ENCODE measurements at regions not wholly inside any gene's neighbourhood (a gene's known extent, or its start where the extent isn't known, plus 50 kb on each side); places are given as distances from the start of the nearest gene placed in this dataset.

DNA sequence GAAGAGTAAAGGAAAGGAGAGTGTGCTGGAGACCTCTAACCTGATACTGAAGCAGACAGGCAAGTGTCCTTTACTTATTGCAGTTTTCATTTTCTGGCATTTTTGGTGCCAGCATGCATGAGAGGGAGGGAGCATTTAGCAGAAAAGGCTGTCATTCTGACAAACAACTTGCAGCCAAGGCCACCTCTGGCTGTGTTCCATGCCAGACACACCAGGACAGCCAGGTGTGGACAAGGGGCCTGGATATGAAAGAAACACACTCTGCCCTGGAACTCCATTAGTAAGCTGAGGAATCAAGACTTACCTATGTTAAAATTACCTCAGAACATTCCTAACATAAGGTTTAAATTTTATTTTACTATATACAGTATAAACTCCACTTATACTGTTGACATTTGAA is 365.4 kb upstream of the CAMK1G start:
- Mint-ChIP-seq H3K36me3 (ENCODE audit: low read depth) (no peaks in the 10 kb centered on the region), H3K27me3 (ENCODE audit: low read depth) (peaks cover 31% of the 10 kb centered on the region), H3K9me3 (ENCODE audit: low read depth) (peaks cover 3% of the 10 kb centered on the region), H3K27ac (ENCODE audit: unreplicated experiment) (no peak overlapping the region), H3K4me3 (ENCODE audit: unreplicated experiment) (no peak overlapping the region), H3K4me1 (ENCODE audit: low read depth) (peaks cover 7% of the 10 kb centered on the region)
- TF ChIP-seq CTCF (IDR thresholded peaks at IDR 0.05), result no peak
- no peak for DNase-seq (ENCODE audit: low spot score)

GRCh38 chr1:209218981-209219380 is 364.5 kb upstream of the CAMK1G start:
- DNase-seq (ENCODE audit: low spot score), result no peak
- Mint-ChIP-seq H3K27ac (ENCODE audit: unreplicated experiment) (no peak overlapping the region), H3K4me3 (ENCODE audit: unreplicated experiment) (no peak overlapping the region), H3K36me3 (ENCODE audit: low read depth) (no peaks in the 10 kb centered on the region), H3K9me3 (ENCODE audit: low read depth) (peaks cover 3% of the 10 kb centered on the region), H3K4me1 (ENCODE audit: low read depth) (peaks cover 7% of the 10 kb centered on the region), H3K27me3 (ENCODE audit: low read depth) (peaks cover 28% of the 10 kb centered on the region)
- TF ChIP-seq CTCF (IDR thresholded peaks at IDR 0.05), result no peak

GRCh38 chr1:209219791-209220524 is 363.6 kb upstream of the CAMK1G start:
- no peak for TF ChIP-seq CTCF (IDR thresholded peaks at IDR 0.05)
- peaks cover 3% of the 10 kb centered on the region for H3K9me3 Mint-ChIP-seq (ENCODE audit: low read depth)
- DNase-seq (ENCODE audit: low spot score), result no peak
- H3K4me3 Mint-ChIP-seq (ENCODE audit: unreplicated experiment), result no peak overlapping the region
- peaks cover 31% of the 10 kb centered on the region for H3K27me3 Mint-ChIP-seq (ENCODE audit: low read depth)
- no peaks in the 10 kb centered on the region for H3K36me3 Mint-ChIP-seq (ENCODE audit: low read depth)
- no peak overlapping the region for H3K27ac Mint-ChIP-seq (ENCODE audit: unreplicated experiment)
- peaks cover 7% of the 10 kb centered on the region for H3K4me1 Mint-ChIP-seq (ENCODE audit: low read depth)

DNA sequence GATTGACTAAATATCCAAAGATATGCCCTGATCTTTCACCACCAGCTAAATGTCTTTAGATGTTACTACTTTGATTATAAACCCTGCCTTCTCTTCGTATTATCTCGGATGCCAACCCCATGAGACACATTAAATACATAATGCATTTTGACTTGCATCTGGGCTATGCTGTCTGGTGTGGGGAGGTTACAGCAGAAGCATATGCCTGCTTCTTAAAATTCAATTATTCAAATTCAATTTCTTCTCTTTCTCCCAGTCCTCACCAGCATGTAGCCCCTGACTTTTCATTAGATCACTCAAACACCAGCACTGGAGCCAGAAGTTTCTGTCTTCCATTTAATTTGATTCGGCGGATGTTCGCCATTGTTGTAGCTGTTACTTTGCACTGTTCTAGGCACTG is 360.7 kb upstream of the CAMK1G start:
- no peak for DNase-seq (ENCODE audit: low spot score)
- TF ChIP-seq CTCF (IDR thresholded peaks at IDR 0.05), result no peak
- no peak overlapping the region for H3K27ac Mint-ChIP-seq (ENCODE audit: unreplicated experiment)
- H3K4me1 Mint-ChIP-seq (ENCODE audit: low read depth), result peaks cover 7% of the 10 kb centered on the region
- H3K36me3 Mint-ChIP-seq (ENCODE audit: low read depth), result no peaks in the 10 kb centered on the region
- no peaks in the 10 kb centered on the region for H3K9me3 Mint-ChIP-seq (ENCODE audit: low read depth)
- H3K27me3 Mint-ChIP-seq (ENCODE audit: low read depth), result peaks cover 24% of the 10 kb centered on the region
- H3K4me3 Mint-ChIP-seq (ENCODE audit: unreplicated experiment), result no peak overlapping the region

DNA sequence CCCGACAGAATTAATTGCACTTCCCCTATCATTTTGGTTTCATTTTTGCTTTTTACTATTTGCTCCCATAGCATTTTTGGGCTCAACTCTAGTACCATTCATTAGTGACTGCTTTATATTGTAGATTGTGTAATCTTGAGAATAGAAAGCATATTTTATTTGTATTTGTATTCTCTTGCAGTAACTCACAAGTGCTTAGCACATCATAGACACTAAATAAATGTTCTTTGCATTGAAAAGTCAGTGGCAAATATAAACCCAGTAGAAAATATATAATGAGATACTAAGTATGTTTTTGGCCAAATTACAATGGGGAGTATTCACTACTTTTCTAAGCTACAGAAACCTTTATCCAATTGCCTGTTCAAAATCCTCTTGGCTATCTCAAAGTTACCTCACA is 359.7 kb upstream of the CAMK1G start:
- Mint-ChIP-seq H3K4me1 (ENCODE audit: low read depth) (peaks cover 7% of the 10 kb centered on the region), H3K9me3 (ENCODE audit: low read depth) (no peaks in the 10 kb centered on the region), H3K27me3 (ENCODE audit: low read depth) (peaks cover 22% of the 10 kb centered on the region), H3K36me3 (ENCODE audit: low read depth) (no peaks in the 10 kb centered on the region), H3K4me3 (ENCODE audit: unreplicated experiment) (no peak overlapping the region), H3K27ac (ENCODE audit: unreplicated experiment) (no peak overlapping the region)
- no peak for TF ChIP-seq CTCF (IDR thresholded peaks at IDR 0.05)
- DNase-seq (ENCODE audit: low spot score), result no peak
